ENCODE measurements at regions not wholly inside any gene's neighbourhood (a gene's known extent, or its start where the extent isn't known, plus 50 kb on each side); places are given as distances from the start of the nearest gene placed in this dataset.

- TF ChIP-seq CTCF (conservative IDR thresholded peaks at IDR 0.05) (no peak), ZFX (IDR thresholded peaks at IDR 0.05) (no peak)
Measured at GRCh38 chr18:11497585-11497984, 111.8 kb upstream of the SLC35G4 start.
